Activated gamma-delta T cell (primary cell): ENCODE measurements at regions not wholly inside any gene's neighbourhood (a gene's known extent, or its start where the extent isn't known, plus 50 kb on each side); places are given as distances from the start of the nearest gene placed in this dataset.
"Not testable (repeated sequence)": the region's sequence is repeated elsewhere in the genome, so short reads cannot be mapped to it uniquely, and the experiment has no call there.

Experiments used
- DNase-seq: peaks from one replicate; lab custom pipeline; 2025; lab: John Stamatoyannopoulos, UW

DNA sequence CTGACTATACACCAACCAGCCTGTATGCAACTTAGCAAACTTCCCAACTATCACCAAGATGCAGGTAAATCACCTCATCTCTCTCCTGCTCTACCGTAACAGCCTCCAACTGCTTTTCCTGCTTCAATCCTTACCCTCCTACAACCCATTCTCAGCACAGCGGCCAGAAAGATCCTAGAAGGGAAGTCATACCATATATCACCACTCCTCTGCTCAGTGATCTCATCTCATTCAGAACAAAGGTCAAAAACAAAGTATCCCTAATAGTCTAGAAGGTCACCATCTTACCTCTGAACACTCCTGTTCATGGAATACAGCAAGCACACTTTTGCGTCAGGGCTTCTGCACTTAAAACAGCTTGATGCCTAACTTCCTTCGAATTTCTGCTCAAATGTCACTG is 62.2 kb upstream of the RNF38 start:
- no peak for DNase-seq

DNA sequence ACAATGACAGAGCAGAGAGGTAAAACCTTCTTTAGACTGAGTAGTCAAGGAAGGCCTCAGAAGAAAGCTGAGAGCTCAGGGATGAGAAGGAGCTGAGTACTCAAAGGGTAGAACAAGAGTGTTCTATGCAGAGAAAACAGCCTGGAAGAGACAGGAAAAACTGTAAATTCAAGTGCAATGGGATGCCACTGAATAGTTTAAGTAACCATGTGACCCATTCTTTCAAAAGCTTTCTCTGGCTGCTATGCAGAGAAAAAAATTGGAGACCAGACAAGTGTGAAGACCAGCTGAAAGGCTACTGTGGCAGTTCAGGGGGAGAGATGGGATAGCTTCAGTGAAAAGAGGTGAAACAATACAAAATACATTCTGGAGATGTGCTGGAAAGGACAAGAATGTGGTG is 61.3 kb upstream of the RNF38 start:
- DNase-seq = no peak

DNA sequence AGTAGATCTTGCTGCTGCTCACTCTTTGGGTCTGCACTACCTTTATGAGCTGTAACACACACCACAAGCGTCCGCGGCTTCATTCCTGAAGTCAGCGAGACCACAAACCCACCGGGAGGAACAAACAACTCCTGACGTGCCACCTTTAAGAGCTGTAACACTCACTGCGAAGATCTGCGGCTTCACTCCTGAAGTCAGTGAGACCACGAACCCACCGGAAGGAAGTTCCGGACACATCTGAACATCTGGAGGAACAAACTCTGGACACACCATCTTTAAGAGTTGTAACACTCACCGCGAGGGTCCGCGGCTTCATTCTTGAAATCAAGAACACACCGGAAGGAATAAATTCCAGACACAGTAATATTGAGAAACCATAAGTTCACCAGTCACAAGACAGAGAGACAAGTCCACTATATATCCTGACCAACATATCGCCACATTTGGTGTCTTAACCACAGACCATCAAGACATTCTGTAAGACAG is 58.4 kb upstream of the RNF38 start:
- DNase-seq = not testable (repeated sequence)

DNA sequence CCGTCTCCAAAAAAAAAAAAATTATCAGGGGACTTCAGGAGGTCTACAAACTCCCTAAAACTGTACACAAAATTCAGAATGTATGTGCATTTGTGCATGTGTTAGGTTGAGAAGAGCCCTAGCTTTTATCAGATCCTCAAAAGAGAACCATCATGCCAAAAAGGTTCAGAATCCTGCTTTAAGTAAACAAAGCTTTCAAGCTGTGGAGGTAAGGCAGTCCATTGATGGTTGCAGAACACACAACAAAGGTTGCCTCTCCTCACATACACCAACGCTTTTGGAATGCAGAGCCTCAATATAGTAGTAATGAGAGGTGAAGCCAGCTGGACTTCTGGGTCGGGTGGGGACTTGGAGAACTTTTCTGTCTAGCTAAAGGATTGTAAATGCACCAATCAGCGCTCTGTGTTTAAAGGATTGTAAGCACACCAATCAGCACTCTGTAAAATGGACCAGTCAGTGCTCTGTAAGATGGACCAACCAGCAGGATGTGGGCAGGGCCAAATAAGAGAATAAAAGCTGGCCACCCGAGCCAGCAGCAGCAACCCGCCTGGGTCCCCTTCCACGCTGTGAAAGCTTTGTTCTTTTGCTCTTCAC is 57.9 kb upstream of the RNF38 start:
- no peak for DNase-seq

DNA sequence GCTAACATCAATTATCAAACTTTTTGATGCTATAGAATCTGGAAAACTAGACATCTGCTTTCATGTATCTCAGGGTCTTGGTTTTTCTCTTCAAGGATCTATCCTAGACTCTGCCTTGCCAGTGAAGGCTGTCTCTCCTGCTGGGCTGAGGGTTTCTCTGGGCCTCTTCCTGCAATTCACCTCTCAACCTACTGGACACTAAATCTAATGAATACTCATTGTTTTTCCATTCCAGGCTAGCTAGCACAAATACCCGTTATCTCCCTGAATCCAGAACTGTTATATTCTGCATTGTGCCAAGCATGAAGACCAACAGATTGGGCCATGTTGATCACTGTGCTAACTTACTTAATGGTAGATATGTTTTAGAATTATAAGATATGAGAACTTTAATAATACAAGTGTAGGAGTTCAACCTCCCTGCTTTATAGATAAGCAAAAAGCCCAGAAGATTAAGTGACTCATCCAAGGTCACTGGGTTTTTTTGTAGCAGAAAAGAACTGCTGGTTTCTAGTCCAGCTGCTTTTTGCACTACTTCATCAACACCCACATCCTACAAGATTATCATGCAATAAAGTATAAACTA is 56.5 kb upstream of the RNF38 start:
- no peak for DNase-seq

DNA sequence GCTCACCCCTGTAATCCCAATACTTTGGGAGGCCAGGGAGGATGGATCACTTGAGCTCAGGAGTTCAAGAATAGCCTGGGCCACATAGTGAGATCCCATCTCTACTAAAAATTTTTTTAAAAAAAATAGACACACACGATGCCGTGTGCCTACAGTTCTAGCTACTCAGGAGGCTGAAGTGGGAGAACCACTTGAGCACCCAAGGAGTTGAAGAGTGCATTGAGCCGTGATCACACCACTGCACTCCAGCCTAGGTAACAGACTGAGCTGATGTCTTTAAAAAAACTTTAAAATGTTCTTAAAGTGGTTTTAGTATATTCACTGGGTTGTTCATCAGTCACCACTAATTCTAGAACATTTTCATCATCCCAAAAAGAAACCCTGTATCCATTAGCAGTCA is 51.9 kb upstream of the RNF38 start:
- DNase-seq = no peak

DNA sequence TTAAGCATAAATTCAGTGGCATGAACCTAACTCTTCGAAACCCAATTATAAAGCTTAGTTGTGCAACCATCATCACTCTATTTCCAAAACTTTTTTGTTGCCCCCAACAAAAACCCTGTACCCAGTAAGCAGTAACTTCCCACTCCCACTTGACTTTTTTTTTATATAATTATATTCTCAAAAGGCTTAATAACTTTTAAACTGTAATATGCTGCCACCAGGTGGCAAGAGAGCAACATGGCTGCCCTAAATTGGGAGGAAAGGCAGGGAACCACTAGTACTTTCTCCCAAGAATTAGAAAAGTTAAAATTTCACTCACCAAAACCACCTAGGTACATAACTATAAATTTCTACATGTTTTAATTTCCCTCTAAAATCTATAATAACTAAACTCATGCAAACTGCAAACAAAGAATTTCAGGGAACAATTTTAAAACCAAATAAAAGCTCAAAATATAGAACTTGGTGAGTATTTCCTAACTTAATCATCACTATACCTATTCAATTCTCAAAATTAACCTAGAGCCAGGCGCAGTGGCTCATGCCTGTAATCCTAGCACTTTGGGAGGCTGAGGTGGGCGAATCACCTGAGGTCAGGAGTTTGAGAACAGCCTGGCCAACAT is 50.2 kb upstream of the RNF38 start:
- DNase-seq = no peak
